Brain microvascular endothelial cell (primary cell): ENCODE measurements at regions not wholly inside any gene's neighbourhood (a gene's known extent, or its start where the extent isn't known, plus 50 kb on each side); places are given as distances from the start of the nearest gene placed in this dataset.
A peak's percentile ranks its signal among the peaks of the same experiment; 100 is the strongest.

ENCODE experiments used
- DNase-seq: peaks from one replicate; pipeline ENCODE4 v3.0.0-alpha.2; 2020
- H3K27ac ChIP-seq: fragments of 250-450 bp; sonication (Bioruptor Pico); 2 replicates; pipeline ENCODE4 v1.5.1; 2020; ENCODE audit warnings: mild to moderate bottlenecking, moderate library complexity
- H3K27me3 ChIP-seq: fragments of 250-450 bp; sonication (Bioruptor Pico); replicated peaks from 2 replicates; pipeline ENCODE4 v1.5.1; 2020; ENCODE audit warnings: mild to moderate bottlenecking
- H3K36me3 ChIP-seq: fragments of 250-450 bp; sonication (Bioruptor Pico); replicated peaks from 2 replicates; pipeline ENCODE4 v1.5.1; 2020; ENCODE audit warnings: mild to moderate bottlenecking
- H3K4me3 ChIP-seq: 2 replicates; pipeline ENCODE4 v1.5.1; 2011; ENCODE audit warnings: low read depth, mild to moderate bottlenecking, control low read depth, low read length, moderate library complexity
- in situ Hi-C: cut with HindIII; loops from 2 replicates; pipeline ENCODE4 v1.10.0; 2017; ENCODE audit warnings: low sequenced_read_pairs, low pct_ligation_motif_present
- TF ChIP-seq, protein P1 (sequence below): IDR thresholded peaks from 2 replicates; pipeline ENCODE4 v1.5.1; 2011; ENCODE audit warnings: low read depth, mild to moderate bottlenecking, moderate library complexity, low read length, control low read depth, inconsistent platforms; ENCODE audit errors: missing control alignments

DNA sequence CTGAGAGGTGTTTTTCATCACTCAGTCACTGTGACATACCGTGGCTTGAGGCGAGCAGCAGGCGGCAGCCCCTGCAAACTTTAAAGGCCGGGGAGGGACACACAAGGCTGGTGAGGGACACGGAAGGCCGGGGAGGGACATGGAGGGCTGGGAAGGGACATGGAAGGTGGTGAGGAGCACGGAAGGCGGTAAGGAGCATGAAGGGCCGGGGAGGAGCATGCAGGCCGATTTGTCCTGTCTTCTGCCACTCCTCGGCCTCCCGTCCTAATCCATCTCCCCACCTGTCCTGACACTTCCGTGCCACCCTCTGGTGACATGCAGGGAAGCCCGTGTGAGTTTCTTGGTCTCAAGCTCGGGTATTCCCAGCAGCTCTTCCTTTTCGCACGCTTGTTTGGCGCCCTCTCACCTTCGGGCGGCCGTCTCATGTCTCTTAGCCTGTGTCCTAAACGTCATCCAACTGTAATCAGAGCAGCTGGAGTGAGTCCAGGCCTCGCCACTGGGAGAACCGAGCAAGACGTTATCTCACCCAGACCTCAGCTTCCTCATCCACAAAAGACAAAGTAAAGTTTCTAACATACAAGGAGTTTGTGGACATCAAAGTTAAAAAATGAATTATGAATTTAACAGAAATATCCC is 126.5 kb downstream of the MRPL36 start:
- Histone ChIP-seq H3K27ac (no peak overlapping the region), H3K4me3 (no peak overlapping the region), H3K27me3 (peaks cover 12% of the 10 kb centered on the region), H3K36me3 (no peaks in the 10 kb centered on the region)
- TF ChIP-seq, protein P1, sequence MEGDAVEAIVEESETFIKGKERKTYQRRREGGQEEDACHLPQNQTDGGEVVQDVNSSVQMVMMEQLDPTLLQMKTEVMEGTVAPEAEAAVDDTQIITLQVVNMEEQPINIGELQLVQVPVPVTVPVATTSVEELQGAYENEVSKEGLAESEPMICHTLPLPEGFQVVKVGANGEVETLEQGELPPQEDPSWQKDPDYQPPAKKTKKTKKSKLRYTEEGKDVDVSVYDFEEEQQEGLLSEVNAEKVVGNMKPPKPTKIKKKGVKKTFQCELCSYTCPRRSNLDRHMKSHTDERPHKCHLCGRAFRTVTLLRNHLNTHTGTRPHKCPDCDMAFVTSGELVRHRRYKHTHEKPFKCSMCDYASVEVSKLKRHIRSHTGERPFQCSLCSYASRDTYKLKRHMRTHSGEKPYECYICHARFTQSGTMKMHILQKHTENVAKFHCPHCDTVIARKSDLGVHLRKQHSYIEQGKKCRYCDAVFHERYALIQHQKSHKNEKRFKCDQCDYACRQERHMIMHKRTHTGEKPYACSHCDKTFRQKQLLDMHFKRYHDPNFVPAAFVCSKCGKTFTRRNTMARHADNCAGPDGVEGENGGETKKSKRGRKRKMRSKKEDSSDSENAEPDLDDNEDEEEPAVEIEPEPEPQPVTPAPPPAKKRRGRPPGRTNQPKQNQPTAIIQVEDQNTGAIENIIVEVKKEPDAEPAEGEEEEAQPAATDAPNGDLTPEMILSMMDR, result no peak
- DNase-seq, result peak; percentile 4
- in situ Hi-C loops, result no loop called here

DNA sequence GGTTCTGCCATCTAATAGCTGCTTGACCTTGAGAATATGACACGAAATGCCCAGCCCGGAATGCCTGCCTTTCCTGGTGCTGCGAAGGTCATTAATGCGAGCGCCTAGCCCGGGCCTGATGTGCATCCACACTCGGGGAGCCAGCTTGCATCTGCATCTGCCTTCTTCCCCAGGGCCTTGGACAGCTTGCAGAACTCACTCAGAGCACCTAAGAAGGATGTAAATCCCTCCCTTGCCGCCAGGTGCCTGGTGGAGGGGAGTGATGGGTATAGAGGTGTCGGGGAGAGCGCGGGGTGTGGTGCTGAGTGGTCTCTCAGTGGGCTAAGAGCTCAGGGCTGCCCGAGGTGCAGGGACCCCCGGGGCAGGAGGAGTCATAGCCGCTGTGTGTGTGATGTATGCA is 127.2 kb downstream of the MRPL36 start:
- Histone ChIP-seq H3K4me3 (no peak overlapping the region), H3K36me3 (no peaks in the 10 kb centered on the region), H3K27me3 (peaks cover 19% of the 10 kb centered on the region), H3K27ac (no peak overlapping the region)
- no peak for DNase-seq
- TF ChIP-seq, protein P1, result no peak
- in situ Hi-C loops, result no loop called here

DNA sequence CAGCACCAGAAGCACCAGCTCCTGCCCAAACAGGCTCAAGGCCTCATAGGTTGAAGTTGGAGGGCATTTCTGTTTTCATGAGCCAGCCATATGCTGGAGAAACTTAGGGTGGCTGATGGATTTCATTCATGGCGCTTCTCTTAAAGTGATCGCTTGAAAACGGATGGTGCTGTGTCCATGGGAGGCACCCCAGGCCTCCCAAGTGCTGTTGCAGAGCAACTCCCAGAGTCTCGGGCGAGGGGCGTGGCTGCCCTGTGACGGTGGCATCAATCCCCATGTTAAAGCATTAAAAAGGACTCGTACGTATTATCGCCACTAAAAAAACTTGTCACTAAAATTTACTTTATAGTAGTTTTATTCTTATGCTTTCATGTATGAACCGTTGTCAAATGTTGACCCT is 128.3 kb downstream of the MRPL36 start:
- Histone ChIP-seq H3K36me3 (no peaks in the 10 kb centered on the region), H3K27ac (no peak overlapping the region), H3K27me3 (peaks cover 26% of the 10 kb centered on the region), H3K4me3 (no peak overlapping the region)
- TF ChIP-seq, protein P1, result no peak
- no peak for DNase-seq
- in situ Hi-C loops, result no loop called here

DNA sequence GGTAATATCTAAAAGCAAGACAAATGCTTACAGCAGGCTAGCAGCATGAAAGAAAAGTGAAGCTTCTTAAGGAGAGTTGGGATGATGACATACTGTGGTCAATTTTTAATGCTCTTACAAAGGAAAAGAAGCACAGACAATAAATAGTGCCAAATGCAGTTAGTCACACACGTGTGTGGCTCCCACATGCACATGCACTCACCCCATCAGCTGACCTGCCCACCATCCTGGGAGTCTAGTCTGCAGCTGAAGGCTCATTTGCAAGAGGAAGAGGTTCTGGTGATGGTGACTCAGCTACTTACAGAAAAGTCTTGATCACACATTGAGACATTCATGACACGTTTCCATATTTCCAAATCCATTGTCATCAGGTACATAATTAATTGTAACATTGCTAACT is 129.3 kb downstream of the MRPL36 start:
- in situ Hi-C loops, result no loop called here
- Histone ChIP-seq H3K4me3 (no peak overlapping the region), H3K36me3 (no peaks in the 10 kb centered on the region), H3K27me3 (peaks cover 30% of the 10 kb centered on the region), H3K27ac (no peak overlapping the region)
- TF ChIP-seq, protein P1, result no peak
- DNase-seq, result no peak

DNA sequence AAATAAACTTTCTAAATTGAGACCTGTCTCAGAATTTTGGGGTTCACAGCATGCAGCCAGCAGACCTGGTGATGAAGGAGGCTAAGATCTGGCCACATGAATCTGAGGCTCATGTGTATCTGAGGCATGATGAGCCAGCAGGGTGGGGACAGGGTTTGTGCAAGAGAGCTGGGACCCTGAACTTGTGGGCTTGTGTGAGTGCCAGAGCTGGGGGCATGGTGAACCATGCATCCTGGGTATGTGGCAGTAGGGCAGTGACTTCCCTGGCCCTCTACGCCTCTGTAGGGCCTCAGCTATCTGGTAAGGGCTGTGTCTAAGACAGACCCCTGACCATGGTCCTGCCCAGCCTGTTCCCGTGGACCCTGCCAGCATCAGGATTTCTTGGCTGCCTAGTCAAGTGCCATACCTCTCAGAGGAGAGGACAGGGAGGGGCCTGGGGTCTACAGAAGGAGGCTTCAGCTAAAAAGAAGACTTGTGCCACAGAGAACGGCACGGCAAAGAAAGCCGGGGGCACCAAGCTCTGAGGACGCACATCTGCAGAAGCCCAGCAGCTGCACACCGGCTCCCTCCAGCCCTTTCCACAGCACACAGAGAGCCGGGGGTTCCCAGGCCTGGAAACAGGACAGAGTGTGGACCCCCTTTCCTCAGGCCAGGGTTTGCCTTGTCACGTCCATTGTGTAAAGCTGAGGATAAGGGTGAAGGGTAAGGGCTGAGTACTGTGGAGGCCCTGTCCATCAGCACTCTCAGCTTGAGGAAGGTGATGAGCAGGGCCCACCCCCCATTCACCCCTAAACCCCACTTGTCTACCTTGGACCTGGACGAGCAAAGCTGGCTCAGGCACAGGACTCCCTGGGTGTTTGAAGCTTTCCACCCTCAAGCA is 130.1 kb downstream of the MRPL36 start:
- in situ Hi-C loops, result no loop called here
- TF ChIP-seq, protein P1, result no peak
- Histone ChIP-seq H3K27me3 (peaks cover 30% of the 10 kb centered on the region), H3K27ac (no peak overlapping the region), H3K36me3 (no peaks in the 10 kb centered on the region), H3K4me3 (no peak overlapping the region)
- no peak for DNase-seq
